Neural cell (in vitro differentiated cells): ENCODE measurements at regions not wholly inside any gene's neighbourhood (a gene's known extent, or its start where the extent isn't known, plus 50 kb on each side); places are given as distances from the start of the nearest gene placed in this dataset.

Experiments used
- CTCF ChIP-seq: fragments of 450-650 bp; IDR thresholded peaks from 2 replicates; pipeline ENCODE4 v1.5.1; 2014; ENCODE audit warnings: antibody characterized with exemption, mild to moderate bottlenecking, moderate library complexity; ENCODE audit not compliant: poor library complexity, severe bottlenecking
- EP300 ChIP-seq: fragments of 450-650 bp; conservative IDR thresholded peaks from 2 replicates; pipeline ENCODE4 v1.6.1; 2014; ENCODE audit warnings: antibody characterized with exemption, mild to moderate bottlenecking, moderate library complexity; ENCODE audit not compliant: poor library complexity, severe bottlenecking
- EZH2 ChIP-seq: fragments of 200-600, 300-800 bp; shearing (Covaris generic), sonication (generic); IDR thresholded peaks from 2 replicates; pipeline ENCODE4 v1.6.1; 2014; ENCODE audit warnings: antibody characterized with exemption, low read length, borderline replicate concordance, mild to moderate bottlenecking; ENCODE audit not compliant: insufficient read depth, poor library complexity, severe bottlenecking
- MXI1 ChIP-seq: fragments of 450-650 bp; conservative IDR thresholded peaks from 2 replicates; pipeline ENCODE4 v1.6.1; 2014; ENCODE audit warnings: antibody characterized with exemption, mild to moderate bottlenecking; ENCODE audit not compliant: poor library complexity, severe bottlenecking
- POLR2AphosphoS5 ChIP-seq: IDR thresholded peaks from 2 replicates; pipeline ENCODE4 v1.6.1; 2012
- RAD21 ChIP-seq: fragments of 450-650 bp; conservative IDR thresholded peaks from 2 replicates; pipeline ENCODE4 v1.6.1; 2014; ENCODE audit warnings: antibody characterized with exemption, mild to moderate bottlenecking, moderate library complexity
- SMC3 ChIP-seq: fragments of 450-650 bp; conservative IDR thresholded peaks from 2 replicates; pipeline ENCODE4 v1.6.1; 2014; ENCODE audit warnings: antibody characterized with exemption, mild to moderate bottlenecking, moderate library complexity; ENCODE audit not compliant: poor library complexity
- TAF1 ChIP-seq: IDR thresholded peaks from 2 replicates; pipeline ENCODE4 v1.6.1; 2012; ENCODE audit warnings: low read depth
- TF ChIP-seq, protein P1 (sequence below): IDR thresholded peaks from 2 replicates; pipeline ENCODE4 v1.6.1; 2012; ENCODE audit warnings: borderline replicate concordance

DNA sequence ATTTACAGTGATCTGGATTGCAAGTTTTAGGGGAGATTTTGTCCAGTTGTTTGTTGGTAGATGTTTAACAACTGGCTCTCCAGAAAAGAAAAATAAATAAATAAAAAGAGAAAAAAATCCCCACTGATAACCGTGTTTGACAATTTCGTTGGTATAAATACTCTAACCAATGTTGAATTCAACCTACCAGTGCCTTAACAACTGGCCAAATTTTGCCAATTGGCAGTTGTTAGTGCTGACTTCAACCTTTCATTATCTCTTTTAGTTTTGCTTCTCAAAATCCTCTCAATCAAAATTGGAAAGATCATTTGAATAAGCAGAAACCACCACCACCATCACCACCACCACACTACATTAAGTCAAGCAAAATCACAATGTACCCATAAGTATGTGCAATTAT lies 490.3 kb downstream of the PIK3C3 start:
- no peak for TF ChIP-seq CTCF
- no peak for TF ChIP-seq POLR2AphosphoS5
- TF ChIP-seq EZH2, result no peak
- TF ChIP-seq RAD21, result no peak
- TF ChIP-seq MXI1, result no peak
- no peak for TF ChIP-seq EP300
- TF ChIP-seq TAF1, result no peak
- TF ChIP-seq, protein P1, sequence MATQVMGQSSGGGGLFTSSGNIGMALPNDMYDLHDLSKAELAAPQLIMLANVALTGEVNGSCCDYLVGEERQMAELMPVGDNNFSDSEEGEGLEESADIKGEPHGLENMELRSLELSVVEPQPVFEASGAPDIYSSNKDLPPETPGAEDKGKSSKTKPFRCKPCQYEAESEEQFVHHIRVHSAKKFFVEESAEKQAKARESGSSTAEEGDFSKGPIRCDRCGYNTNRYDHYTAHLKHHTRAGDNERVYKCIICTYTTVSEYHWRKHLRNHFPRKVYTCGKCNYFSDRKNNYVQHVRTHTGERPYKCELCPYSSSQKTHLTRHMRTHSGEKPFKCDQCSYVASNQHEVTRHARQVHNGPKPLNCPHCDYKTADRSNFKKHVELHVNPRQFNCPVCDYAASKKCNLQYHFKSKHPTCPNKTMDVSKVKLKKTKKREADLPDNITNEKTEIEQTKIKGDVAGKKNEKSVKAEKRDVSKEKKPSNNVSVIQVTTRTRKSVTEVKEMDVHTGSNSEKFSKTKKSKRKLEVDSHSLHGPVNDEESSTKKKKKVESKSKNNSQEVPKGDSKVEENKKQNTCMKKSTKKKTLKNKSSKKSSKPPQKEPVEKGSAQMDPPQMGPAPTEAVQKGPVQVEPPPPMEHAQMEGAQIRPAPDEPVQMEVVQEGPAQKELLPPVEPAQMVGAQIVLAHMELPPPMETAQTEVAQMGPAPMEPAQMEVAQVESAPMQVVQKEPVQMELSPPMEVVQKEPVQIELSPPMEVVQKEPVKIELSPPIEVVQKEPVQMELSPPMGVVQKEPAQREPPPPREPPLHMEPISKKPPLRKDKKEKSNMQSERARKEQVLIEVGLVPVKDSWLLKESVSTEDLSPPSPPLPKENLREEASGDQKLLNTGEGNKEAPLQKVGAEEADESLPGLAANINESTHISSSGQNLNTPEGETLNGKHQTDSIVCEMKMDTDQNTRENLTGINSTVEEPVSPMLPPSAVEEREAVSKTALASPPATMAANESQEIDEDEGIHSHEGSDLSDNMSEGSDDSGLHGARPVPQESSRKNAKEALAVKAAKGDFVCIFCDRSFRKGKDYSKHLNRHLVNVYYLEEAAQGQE, result no peak
- TF ChIP-seq SMC3, result no peak
